ENCODE measurements at regions not wholly inside any gene's neighbourhood (a gene's known extent, or its start where the extent isn't known, plus 50 kb on each side); places are given as distances from the start of the nearest gene placed in this dataset.

GRCh38 chr3:176697284-176697889 lies 499.9 kb downstream of the TBL1XR1 start:
- TF ChIP-seq POLR2AphosphoS5 (IDR thresholded peaks at IDR 0.05; ENCODE audit: low read depth, low read length) (no peak), POLR2A (IDR thresholded peaks at IDR 0.05; ENCODE audit: low read depth, low read length) (no peak), TAF1 (IDR thresholded peaks at IDR 0.05; ENCODE audit: low read depth, low read length) (no peak), POU2F2 (IDR thresholded peaks at IDR 0.05; ENCODE audit: low read depth, low read length) (no peak)

All from GM12891 (cell line).